ENCODE measurements at regions not wholly inside any gene's neighbourhood (a gene's known extent, or its start where the extent isn't known, plus 50 kb on each side); places are given as distances from the start of the nearest gene placed in this dataset.

DNA sequence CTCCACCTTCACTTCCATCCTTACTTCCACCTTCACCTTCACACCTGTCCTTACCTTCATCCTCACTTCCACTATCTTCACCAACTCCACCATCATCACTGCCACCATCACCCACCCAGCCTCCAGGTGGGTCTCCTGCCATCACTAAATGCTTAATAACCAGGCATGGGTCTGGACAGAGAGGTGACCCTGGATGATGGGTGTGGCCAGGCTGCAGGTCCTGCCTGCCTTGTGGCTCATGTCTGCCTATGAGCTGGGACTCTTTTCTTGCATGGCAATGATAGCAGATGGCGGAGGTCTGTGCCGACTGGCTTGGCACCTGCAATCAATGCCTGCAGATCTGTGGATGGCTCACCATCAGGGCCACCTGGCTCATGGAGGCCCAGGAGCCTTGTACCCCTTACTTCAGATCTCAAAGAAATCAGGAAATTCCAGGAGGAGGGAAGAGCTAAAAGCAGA lies 60.1 kb upstream of the ELN start:
- Histone ChIP-seq H3K36me3 (ENCODE audit: low read depth, missing control alignments) (no peaks in the 10 kb centered on the region), H3K4me3 (no peak overlapping the region), H3K27ac (no peak overlapping the region), H3K9me3 (no peaks in the 10 kb centered on the region), H3K27me3 (no peaks in the 10 kb centered on the region), H3K4me1 (no peaks in the 10 kb centered on the region)
- no peak for TF ChIP-seq POLR2A (IDR thresholded peaks at IDR 0.05)
- TF ChIP-seq, protein P1, sequence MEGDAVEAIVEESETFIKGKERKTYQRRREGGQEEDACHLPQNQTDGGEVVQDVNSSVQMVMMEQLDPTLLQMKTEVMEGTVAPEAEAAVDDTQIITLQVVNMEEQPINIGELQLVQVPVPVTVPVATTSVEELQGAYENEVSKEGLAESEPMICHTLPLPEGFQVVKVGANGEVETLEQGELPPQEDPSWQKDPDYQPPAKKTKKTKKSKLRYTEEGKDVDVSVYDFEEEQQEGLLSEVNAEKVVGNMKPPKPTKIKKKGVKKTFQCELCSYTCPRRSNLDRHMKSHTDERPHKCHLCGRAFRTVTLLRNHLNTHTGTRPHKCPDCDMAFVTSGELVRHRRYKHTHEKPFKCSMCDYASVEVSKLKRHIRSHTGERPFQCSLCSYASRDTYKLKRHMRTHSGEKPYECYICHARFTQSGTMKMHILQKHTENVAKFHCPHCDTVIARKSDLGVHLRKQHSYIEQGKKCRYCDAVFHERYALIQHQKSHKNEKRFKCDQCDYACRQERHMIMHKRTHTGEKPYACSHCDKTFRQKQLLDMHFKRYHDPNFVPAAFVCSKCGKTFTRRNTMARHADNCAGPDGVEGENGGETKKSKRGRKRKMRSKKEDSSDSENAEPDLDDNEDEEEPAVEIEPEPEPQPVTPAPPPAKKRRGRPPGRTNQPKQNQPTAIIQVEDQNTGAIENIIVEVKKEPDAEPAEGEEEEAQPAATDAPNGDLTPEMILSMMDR (IDR thresholded peaks at IDR 0.05): no peak
- WGBS, 2 donors: 87 to 100% methylated on average over 2 of the region's 2 CpGs
- DNase-seq: no peak
- intact Hi-C loops (cut with DNase I; ENCODE audit: low total_unique reads): no loop called here

DNA sequence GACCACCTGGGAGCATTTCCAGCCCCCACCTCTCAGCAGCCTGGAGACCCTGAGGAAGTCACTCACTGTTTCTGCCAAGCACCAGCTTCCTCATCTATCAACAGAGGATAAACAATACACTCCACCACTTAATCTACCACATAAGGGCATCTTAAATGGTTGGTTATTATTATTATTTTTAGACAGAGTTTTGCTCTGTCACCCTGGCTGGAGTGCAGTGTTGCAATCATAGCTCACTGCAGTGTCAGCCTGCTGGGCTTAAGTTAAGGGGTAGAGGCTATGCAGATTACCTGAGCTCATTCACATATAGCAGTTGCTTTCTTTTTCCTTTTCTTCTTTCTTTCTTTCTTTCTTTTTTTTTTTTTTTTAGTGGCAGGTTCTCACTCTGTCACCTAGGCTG lies 59.5 kb upstream of the ELN start:
- Histone ChIP-seq H3K4me1 (no peaks in the 10 kb centered on the region), H3K27me3 (no peaks in the 10 kb centered on the region), H3K9me3 (no peaks in the 10 kb centered on the region), H3K36me3 (ENCODE audit: low read depth, missing control alignments) (no peaks in the 10 kb centered on the region), H3K27ac (no peak overlapping the region), H3K4me3 (no peak overlapping the region)
- intact Hi-C loops (cut with DNase I; ENCODE audit: low total_unique reads): no loop called here
- DNase-seq: no peak
- no peak for TF ChIP-seq POLR2A (IDR thresholded peaks at IDR 0.05)
- TF ChIP-seq, protein P1 (IDR thresholded peaks at IDR 0.05): no peak

DNA sequence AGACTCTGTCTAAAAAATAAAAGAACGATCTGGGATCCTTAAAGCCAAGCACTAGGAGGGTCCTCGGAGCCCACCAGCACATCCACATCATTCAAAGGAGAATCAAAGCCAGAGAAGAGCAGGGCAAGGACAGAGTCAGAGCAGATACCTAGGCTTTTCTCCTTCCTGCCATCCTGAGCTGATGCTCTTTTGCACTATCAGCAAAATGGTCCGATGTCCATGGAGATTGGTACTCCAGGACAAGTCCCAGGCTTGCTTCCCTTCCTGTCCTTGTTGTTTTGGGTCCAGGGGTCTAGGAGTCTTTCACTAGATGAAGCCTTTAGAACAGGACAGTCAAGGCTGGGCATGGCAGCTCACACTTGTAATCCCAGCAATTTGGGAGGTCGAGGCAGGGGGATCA lies 58.0 kb upstream of the ELN start:
- no peaks in the 10 kb centered on the region for H3K36me3 ChIP-seq (ENCODE audit: low read depth, missing control alignments)
- 96 to 97% methylated on average over 4 of the region's 4 CpGs for WGBS, 2 donors

GRCh38 chr7:73970801-73971229 lies 57.2 kb upstream of the ELN start:
- H3K4me1 ChIP-seq: no peaks in the 10 kb centered on the region
- no peak for DNase-seq
- H3K9me3 ChIP-seq: no peaks in the 10 kb centered on the region
- no peaks in the 10 kb centered on the region for H3K27me3 ChIP-seq
- no peaks in the 10 kb centered on the region for H3K36me3 ChIP-seq (ENCODE audit: low read depth, missing control alignments)
- H3K4me3 ChIP-seq: no peak overlapping the region
- 80 to 88% methylated on average over 1 to 12 of the region's 12 CpGs for WGBS, 2 donors
- H3K27ac ChIP-seq: no peak overlapping the region
- intact Hi-C loops (cut with DNase I; ENCODE audit: low total_unique reads): no loop called here
- no peak for TF ChIP-seq POLR2A (IDR thresholded peaks at IDR 0.05)
- TF ChIP-seq, protein P1 (IDR thresholded peaks at IDR 0.05): no peak

More for the DNA sequence above, 58.0 kb upstream of the ELN start:
- H3K9me3 ChIP-seq: no peaks in the 10 kb centered on the region
- no peak for DNase-seq
- H3K27ac ChIP-seq: no peak overlapping the region
- no peaks in the 10 kb centered on the region for H3K4me1 ChIP-seq
- no peaks in the 10 kb centered on the region for H3K27me3 ChIP-seq
- TF ChIP-seq, protein P1 (IDR thresholded peaks at IDR 0.05): no peak
- TF ChIP-seq POLR2A (IDR thresholded peaks at IDR 0.05): no peak
- intact Hi-C loops (cut with DNase I; ENCODE audit: low total_unique reads): no loop called here
- no peak overlapping the region for H3K4me3 ChIP-seq

DNA sequence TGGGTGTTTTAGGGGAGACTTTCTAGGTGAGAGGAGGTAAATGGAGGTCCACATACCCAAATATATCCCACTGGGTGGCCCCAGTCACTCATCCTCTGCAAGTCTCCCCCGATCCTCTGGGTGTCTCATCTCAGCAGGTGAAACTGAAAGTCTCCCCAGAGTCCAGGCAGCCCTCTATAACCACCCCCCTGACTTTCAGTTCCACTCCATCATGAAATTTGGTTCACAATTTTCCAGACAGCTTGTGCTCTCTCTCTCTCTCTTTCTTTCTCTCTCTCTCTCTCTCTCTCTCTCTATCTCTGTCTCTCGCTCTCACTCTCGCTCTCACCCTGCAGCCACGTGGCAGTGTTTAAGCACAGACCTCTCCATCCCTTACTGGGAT lies 56.7 kb upstream of the ELN start:
- intact Hi-C loops (cut with DNase I; ENCODE audit: low total_unique reads): no loop called here
- Histone ChIP-seq H3K4me1 (no peaks in the 10 kb centered on the region), H3K27me3 (no peaks in the 10 kb centered on the region), H3K36me3 (ENCODE audit: low read depth, missing control alignments) (no peaks in the 10 kb centered on the region), H3K27ac (no peak overlapping the region), H3K4me3 (no peak overlapping the region), H3K9me3 (no peaks in the 10 kb centered on the region)
- no peak for DNase-seq
- 86 to 87% methylated on average over 4 of the region's 4 CpGs for WGBS, 2 donors
- no peak for TF ChIP-seq POLR2A (IDR thresholded peaks at IDR 0.05)
- TF ChIP-seq, protein P1 (IDR thresholded peaks at IDR 0.05): no peak
